ENCODE measurements at regions not wholly inside any gene's neighbourhood (a gene's known extent, or its start where the extent isn't known, plus 50 kb on each side); places are given as distances from the start of the nearest gene placed in this dataset.

DNA sequence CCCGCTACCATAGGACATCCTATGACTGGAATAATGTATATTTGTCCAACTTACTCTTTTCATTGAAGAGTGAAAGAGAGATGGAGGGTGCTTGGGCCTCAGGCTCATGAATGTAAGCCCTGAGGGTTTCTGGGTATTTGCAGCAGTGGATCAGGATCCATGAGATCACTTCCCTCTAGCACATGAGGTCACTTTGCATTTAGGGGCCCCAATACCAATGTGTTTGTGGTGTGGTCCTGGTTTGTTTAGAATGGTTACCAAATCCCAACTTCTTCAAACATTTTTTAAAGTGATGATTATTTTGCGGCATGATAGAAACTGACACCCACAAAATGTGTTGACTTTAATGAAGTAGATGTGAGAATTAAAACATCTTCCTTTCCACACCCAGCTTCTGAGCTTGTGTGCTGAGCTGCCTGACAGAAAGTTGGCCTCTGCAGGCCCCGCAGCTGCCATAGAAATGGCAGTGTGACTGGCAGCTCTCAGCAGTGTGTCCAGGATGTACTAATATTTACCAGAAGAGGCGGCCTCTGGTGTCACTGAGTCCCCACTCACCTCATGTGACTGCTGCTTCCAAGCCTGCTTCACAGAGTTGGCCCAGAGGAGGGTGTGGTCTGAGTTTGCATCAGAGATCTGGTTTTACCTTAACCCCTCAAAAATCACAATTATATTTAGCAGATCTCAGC lies 447.6 kb upstream of the NPVF start:
- TF ChIP-seq CTCF (IDR thresholded peaks at IDR 0.05) (no peak), EP300 (IDR thresholded peaks at IDR 0.05) (no peak)
